GM20431 (cell line): ENCODE measurements at regions not wholly inside any gene's neighbourhood (a gene's known extent, or its start where the extent isn't known, plus 50 kb on each side); places are given as distances from the start of the nearest gene placed in this dataset.

Source experiments
- in situ Hi-C: fragments of 300-500 bp; cut with MseI, MboI; formaldehyde crosslinking; loops from one replicate; pipeline ENCODE4 v1.15.0; 2020; ENCODE audit warnings: low sequenced_read_pairs; ENCODE audit not compliant: unreplicated experiment

DNA sequence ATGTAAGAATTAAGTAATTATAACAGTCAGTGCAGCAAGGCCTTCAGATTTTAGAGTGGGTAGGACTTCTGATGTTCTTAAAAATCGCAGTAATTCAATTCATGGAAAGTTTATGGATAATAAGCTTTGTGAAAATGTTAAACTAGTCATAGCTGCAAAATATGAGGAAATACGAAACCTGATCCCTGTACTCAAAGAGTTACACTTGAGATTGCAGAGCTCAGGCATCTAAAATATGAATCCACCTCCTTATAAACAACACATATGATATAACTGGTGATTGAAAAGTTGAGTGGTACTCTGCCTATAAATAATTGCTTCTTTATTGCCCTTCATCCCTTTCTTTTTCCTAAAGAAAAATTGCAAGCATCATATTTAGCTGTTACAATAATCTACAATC, 473.3 kb downstream of the OTOL1 start:
- in situ Hi-C loops: no loop called here

GRCh38 chr3:161975201-161975600, 478.6 kb downstream of the OTOL1 start:
- in situ Hi-C loops: no loop called here

DNA sequence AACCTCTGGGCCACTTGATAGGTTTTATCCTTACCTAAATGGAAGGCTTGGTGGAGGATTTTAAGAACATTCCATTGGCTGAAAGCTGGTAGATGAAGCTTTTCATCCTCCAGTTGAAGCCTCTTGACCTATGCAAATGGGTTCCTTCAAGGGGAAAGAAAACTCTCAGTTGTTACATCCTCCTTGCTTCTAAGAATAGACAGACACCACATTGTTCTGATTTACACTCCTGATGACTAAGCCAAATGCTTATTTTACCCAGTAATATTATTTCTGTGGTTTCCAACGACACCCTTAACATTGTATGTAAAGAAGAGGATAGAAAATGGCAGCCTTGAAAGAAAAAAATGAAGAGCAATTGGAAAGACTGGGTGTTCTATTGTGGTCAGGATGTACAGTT, 480.5 kb downstream of the OTOL1 start:
- in situ Hi-C loops: no loop called here

DNA sequence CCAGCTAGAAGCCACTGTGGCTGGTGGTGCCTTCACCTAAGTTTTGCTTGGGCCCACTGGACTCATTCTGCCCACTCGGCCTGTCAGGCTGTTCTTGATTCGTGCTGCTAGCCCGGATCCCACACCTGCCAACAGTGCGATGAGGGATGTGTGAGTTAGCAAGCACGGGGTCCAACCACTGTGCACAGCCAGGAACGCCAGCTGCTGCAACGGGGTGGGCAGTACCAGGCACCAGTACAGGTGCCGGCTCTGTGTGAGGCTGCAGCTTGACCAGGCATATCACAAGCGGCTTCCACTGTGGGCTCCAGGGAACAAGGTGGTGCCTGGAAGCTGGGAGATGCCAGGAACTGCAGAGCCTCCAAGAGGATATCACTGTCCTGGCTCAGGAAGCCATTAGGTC, 481.2 kb downstream of the OTOL1 start:
- in situ Hi-C loops: no loop called here

- in situ Hi-C loops: no loop called here
These were observed 491.3 kb downstream of the OTOL1 start for GRCh38 chr3:161987933-161988332.

DNA sequence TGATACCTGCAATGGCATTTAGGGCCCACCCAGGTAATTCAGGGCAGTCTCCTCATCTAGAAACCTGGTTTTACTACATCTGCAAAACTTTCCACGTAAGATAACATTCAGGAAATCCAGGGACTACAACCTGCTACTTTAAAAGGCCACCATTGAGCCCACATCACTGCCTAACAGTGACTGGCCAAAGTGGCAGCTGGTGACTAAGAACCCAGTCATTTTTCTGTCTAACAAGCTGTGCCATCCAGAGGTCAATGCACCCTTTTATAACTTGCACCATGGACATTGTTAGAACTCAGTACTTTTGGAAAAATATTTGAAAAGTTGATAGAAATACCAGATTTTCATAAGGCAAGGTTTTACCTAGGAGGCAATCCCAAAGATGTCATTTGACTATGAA, 492.4 kb downstream of the OTOL1 start:
- in situ Hi-C loops: no loop called here

DNA sequence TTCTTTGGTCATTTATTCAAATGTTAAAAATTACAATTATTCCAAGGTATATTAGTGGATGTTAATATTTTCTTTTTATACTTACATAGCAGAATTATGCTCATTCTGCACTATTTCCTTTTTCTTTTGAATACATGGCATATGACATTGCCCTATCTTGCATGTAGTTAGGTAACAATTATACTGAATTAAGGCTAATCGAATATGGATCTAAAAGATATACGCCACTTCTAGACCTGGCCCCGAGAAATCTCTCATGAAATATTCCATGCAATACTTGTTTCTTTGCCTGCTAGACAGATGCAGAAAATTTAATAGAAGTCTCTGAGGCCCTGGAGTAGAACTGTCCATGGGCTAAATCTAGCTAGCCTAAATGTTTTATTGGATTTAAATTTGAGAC, 493.4 kb downstream of the OTOL1 start:
- in situ Hi-C loops: no loop called here

GRCh38 chr3:161991901-161992540, 495.4 kb downstream of the OTOL1 start:
- in situ Hi-C loops: no loop called here

DNA sequence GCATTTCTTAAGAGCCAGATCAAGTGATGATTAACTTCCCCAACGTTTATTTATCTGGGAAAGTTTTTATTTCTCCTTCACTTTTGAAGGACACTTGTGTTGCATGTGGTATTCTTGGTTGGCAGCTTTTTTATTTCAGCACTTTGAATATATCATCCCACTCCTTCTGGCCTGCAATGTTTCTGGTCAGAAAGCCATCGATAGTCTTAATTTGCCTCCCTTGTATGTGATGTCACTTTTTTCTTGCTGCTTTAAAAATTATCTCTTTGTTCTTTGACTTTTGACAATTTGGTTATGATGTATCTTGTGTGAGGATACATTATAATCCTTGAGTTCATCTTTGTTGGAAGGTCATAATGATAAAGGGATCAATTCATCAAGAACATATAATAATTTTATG, 503.2 kb downstream of the OTOL1 start:
- in situ Hi-C loops: no loop called here

DNA sequence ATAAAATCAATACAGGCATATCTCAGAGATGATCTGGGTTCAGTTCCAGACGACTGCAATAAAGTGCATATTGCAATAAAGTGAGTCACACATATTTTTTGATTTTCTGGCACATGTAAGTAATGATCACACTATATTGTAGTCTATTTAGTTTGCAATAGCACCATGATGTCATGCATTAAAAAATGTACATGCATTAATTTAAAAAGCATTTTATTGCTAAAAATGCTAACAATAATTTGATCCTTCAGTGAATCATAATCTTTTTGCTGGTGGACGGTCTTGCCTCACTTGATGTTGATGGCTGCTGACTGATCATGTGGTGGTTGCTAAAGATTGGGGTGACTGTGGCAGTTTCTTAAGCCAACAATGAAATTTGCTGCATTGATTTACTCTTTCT, 511.1 kb downstream of the OTOL1 start:
- in situ Hi-C loops: no loop called here

- in situ Hi-C loops: no loop called here
These were observed 516.0 kb downstream of the OTOL1 start for GRCh38 chr3:162012633-162013032.

DNA sequence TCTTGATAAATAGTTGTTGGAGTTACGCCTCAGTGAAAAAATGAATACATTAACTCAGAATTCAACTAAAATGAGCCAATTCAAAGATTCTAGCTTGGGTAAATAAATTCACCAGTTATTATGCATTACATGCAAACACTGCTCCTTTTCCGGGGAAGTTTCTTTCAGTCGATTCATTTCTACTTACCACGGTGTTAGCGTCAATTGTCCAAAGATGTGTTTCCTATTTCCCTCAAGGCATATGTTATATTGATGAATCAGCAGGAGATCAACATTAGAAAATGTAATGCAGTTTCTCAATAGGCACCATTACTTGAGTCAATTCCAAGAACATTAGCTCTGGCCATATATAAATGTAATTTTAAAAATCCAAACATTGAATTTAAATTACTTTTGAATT, 517.7 kb downstream of the OTOL1 start:
- in situ Hi-C loops: no loop called here

DNA sequence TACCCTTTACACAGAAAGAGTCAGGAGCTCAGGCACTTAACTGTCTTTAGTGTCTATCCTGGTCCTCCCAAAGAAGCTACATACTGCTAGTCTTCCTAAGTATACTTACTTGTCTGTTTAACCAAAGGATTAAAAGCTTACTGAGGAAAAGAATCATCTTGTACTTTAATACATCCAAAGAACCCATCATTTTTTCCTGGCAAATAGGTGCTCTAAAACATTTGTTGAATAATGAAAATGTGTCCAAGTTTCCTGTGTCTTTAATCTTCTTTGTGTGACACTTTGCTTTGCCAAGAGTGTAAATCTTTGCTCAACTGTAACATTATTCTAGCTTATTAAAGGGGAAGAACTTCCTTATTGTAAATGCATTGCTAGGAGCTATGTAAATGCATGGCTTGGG, 519.2 kb downstream of the OTOL1 start:
- in situ Hi-C loops: no loop called here

DNA sequence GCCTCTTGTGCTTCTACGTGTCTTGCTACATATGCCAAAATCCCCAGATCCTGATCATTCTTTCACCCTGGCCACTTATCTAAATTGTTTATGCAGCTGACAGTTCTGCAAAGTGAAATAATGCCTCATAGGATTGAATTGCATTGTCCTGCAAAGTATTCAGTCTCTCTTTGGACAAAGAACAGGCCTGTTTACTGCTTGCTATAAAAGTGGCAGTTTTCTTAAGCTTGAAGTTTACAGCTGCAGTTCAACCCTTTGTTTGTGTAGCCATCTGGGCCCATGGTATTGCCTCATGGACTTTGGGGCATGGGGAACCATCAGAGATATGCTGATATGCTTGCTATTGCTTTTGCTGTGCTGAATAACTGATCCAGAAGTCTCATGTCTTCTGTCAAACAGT, 523.2 kb downstream of the OTOL1 start:
- in situ Hi-C loops: no loop called here

DNA sequence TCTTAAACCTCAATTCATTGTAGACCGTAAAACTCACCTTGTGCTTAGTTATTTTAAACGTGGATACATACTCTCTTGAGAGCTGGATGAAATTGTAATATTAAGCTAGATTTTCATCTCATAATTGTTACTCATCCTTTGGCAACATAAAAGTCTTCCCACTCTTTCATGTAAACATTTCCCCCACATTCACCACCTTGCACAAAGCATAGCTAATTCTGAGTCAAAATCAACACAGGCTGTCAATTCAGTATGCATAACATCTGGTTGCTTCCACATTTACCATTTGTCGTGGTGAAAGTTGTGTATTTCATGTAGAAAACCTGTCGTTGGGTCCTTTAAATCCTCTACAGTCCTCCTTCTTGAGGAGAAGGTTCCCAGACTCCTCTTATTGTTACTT, 524.6 kb downstream of the OTOL1 start:
- in situ Hi-C loops: no loop called here

DNA sequence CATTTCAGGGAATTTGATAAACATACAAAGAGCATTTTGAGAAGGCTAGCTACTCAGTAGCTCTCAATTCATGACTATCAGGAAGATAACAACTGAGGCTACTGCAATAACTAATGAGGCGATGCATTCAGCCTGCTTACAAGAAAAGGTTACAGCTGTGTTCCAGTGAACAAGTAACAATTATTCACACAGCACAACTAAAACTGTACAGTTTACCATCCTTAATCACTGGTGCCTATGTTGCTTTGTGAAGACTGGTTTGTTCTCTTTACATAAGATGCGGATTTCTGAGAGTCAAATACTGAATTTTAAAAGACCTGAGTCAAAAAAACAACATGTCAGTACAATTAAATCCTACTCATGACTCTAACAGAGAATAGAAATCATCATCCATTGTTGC, 526.3 kb downstream of the OTOL1 start:
- in situ Hi-C loops: no loop called here

DNA sequence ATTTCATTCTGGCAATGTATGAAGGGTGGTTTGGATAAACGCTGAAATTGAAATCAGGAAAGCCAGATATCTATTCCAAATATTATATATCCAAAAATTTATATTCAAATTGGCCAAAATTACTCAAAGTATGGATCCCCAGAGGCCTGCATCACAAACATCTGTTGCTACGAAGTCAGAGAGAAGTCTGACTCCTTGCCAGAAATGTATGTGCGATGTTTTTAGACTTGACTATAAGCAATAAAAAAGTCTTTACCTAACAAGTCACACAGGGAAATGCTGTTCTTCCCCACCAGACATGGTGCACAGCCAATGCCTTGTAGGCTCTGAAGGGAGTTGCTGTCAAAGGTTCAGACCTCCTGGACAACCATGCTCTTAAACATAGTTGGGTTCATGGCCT, 533.1 kb downstream of the OTOL1 start:
- in situ Hi-C loops: no loop called here

DNA sequence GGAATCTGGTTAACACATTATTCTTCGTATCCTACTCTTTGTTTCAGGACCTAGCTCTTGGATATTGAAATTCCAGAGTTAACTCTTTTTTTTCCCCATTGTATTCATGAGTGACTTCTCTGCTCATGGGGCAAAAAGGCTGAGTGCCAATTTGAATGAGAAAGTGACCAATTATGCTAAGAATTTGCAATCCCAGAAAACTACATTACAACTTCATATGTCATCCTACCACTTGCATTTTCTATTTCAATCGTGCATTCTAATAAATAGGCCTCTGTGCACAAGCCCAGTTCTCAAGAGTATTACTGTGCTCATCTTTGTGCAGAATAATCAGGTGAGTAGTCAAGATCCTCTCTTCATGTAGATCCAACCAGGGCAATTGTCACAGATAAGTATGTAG, 537.8 kb downstream of the OTOL1 start:
- in situ Hi-C loops: no loop called here

DNA sequence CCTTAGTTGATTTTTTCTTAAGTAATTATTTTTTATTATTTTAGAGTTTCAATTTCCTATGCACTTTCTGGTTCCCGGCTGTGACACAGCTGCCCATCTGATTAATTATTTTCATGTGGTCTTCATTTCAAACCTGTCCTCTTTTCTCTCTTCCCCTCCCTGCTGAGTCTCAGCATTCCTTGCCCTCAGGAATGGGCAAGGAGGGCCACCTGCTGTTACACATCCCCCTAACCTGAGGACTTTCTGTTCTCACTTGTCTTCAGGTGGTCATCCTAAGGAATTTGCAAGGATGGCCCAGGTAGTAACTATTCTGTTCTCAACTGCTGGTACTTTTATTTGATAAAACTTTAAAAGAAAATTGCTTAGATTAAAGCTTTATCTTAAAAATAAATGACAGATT, 545.0 kb downstream of the OTOL1 start:
- in situ Hi-C loops: no loop called here

DNA sequence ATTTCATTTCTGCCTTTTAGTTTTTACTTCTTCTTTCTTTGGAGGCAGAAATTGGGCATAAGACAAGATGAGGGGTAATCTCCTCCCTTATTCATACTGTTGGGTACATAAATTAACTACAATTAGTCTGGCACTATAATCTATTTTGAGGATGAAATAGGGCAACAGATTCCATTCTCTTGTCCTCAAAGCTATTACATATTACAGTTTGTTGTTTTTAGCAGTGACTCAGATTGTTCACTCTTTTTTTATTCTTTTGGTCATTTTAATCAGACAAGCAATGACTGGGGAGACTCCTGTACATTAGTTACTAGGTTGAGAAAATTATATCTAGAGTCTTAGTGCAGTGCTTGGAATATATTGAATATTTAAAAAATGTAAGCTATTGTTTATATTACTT, 556.0 kb downstream of the OTOL1 start:
- in situ Hi-C loops: no loop called here

DNA sequence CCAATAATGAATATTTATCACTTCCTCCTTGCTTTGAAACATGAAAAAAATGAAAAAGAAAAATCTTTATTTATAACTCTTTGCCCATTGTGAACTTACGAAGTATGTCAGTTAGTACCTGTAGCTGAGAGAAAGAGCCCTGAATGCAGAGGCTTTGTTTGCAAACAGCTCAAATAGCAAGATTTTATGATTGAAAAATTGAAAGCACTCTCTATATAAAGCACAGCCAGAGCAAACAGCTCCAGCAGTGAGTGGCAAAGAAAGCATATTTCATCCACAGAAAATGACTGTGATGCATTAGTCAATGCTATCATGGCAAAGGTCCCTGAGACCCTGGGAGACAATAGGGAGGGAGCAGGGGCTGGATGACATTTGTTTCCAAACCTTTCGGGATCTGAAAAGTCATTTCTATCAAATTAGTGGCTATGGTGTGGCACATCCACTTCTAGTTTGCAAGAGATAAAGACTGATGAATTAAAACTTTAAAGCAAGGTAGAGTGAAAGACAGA, 576.1 kb downstream of the OTOL1 start:
- in situ Hi-C loops: no loop called here

GRCh38 chr3:162073422-162073975, 576.9 kb downstream of the OTOL1 start:
- in situ Hi-C loops: no loop called here
